ENCODE measurements at regions not wholly inside any gene's neighbourhood (a gene's known extent, or its start where the extent isn't known, plus 50 kb on each side); places are given as distances from the start of the nearest gene placed in this dataset.
"Not testable (repeated sequence)": the region's sequence is repeated elsewhere in the genome, so short reads cannot be mapped to it uniquely, and the experiment has no call there.

GRCh38 chr12:87670448-87670847, 358.8 kb downstream of the C12orf50 start:
- DNase-seq = no peak

GRCh38 chr12:87667378-87667777, 361.8 kb downstream of the C12orf50 start:
- peak; percentile 1 to 15 for DNase-seq

- no peak for DNase-seq
These were observed 367.3 kb downstream of the C12orf50 start for GRCh38 chr12:87661786-87662377.

GRCh38 chr12:87660987-87661774, 368.0 kb downstream of the C12orf50 start:
- no peak for DNase-seq

- no peak for DNase-seq
These were observed 368.9 kb downstream of the C12orf50 start for GRCh38 chr12:87660291-87660690.

GRCh38 chr12:87656311-87656710, 372.9 kb downstream of the C12orf50 start:
- DNase-seq = no peak

GRCh38 chr12:87651670-87652425, 377.4 kb downstream of the C12orf50 start:
- no peak for DNase-seq

- no peak for DNase-seq
These were observed 387.0 kb downstream of the C12orf50 start for GRCh38 chr12:87642245-87642644.

GRCh38 chr12:87618199-87618598, 411.0 kb downstream of the C12orf50 start:
- no peak for DNase-seq

- no peak for DNase-seq
These were observed 416.2 kb downstream of the C12orf50 start for GRCh38 chr12:87612996-87613395.

GRCh38 chr12:87608321-87608720, 420.9 kb downstream of the C12orf50 start:
- no peak for DNase-seq

- DNase-seq = no peak
These were observed 425.5 kb downstream of the C12orf50 start for GRCh38 chr12:87603727-87604126.

- no peak for DNase-seq
These were observed 429.7 kb downstream of the C12orf50 start for GRCh38 chr12:87599459-87599858.

GRCh38 chr12:87597114-87597513, 432.1 kb downstream of the C12orf50 start:
- DNase-seq = no peak

GRCh38 chr12:87596636-87597035, 432.6 kb downstream of the C12orf50 start:
- DNase-seq = no peak

GRCh38 chr12:87596134-87596533, 433.1 kb downstream of the C12orf50 start:
- no peak for DNase-seq

- DNase-seq = no peak
These were observed 443.2 kb downstream of the C12orf50 start for GRCh38 chr12:87585882-87586557.

- not testable (repeated sequence) for DNase-seq
These were observed 450.1 kb downstream of the C12orf50 start for GRCh38 chr12:87579091-87579490.

- no peak for DNase-seq
These were observed 453.3 kb downstream of the C12orf50 start for GRCh38 chr12:87575906-87576305.

- not testable (repeated sequence) for DNase-seq
These were observed 462.3 kb downstream of the C12orf50 start for GRCh38 chr12:87566918-87567317.

GRCh38 chr12:87556985-87557384, 472.2 kb downstream of the C12orf50 start:
- DNase-seq = no peak

- not testable (repeated sequence) for DNase-seq
These were observed 498.0 kb downstream of the C12orf50 start for GRCh38 chr12:87531213-87531612.

- DNase-seq = no peak
These were observed 499.8 kb downstream of the C12orf50 start for GRCh38 chr12:87529413-87529812.

Measured in Kasumi-1 (cell line).